Common myeloid progenitor, CD34-positive (primary cell): ENCODE measurements at regions not wholly inside any gene's neighbourhood (a gene's known extent, or its start where the extent isn't known, plus 50 kb on each side); places are given as distances from the start of the nearest gene placed in this dataset.

Experiments
- CTCF ChIA-PET: fragments of 350-600 bp; sonication (Branson Sonifier 250); formaldehyde crosslinking; loops from one replicate; lab custom pipeline; 2021; ENCODE audit warnings: antibody characterized with exemption; lab: Charles Lee
- POLR2A ChIA-PET: fragments of 350-600 bp; sonication (Branson Sonifier 250); formaldehyde crosslinking; loops from one replicate; lab custom pipeline; 2021; ENCODE audit warnings: antibody characterized with exemption; lab: Charles Lee
- DNase-seq, 3 donors: peaks; one replicate each; pipeline versions ENCODE4 v3.0.0 to v3.0.0-alpha.2; 2013
- H3K27ac ChIP-seq, 2 experiments: 1 replicate in 1 of 2; 2 replicates in 1 of 2; pipeline ENCODE4 v1.7.0; 2013; ENCODE audit warnings: inconsistent platforms in 2 of 2, low read length in 2 of 2, mild to moderate bottlenecking in 2 of 2, low read depth in 1 of 2, moderate library complexity in 1 of 2; ENCODE audit not compliant: severe bottlenecking in 2 of 2, insufficient read depth in 1 of 2, poor library complexity in 1 of 2
- H3K27me3 ChIP-seq, 5 experiments: replicated peaks in 2 of 5; 1 replicate in 3 of 5; 2 replicates in 2 of 5; pipeline versions ENCODE4 v1.6.1 to v1.7.0; 2013; ENCODE audit warnings: low read length in 4 of 5, mild to moderate bottlenecking in 2 of 5, moderate library complexity in 2 of 5, inconsistent platforms in 1 of 5; ENCODE audit not compliant: insufficient read depth in 5 of 5, control insufficient read depth in 4 of 5
- H3K36me3 ChIP-seq, 4 experiments: 1 replicate in 2 of 4; 2 replicates in 2 of 4; pipeline versions ENCODE4 v1.6.1 to v1.7.0; 2013; ENCODE audit warnings: low read length in 3 of 4, control low read depth in 1 of 4, mild to moderate bottlenecking in 1 of 4; ENCODE audit not compliant: control insufficient read depth in 4 of 4, insufficient read depth in 4 of 4
- H3K4me1 ChIP-seq, 4 experiments: 1 replicate in 3 of 4; 2 replicates in 1 of 4; pipeline versions ENCODE4 v1.6.1 to v1.7.1; 2013; ENCODE audit warnings: low read length in 3 of 4, mild to moderate bottlenecking in 3 of 4, control low read depth in 1 of 4, inconsistent platforms in 1 of 4, moderate library complexity in 1 of 4; ENCODE audit not compliant: control insufficient read depth in 4 of 4, insufficient read depth in 4 of 4; ENCODE audit errors: control extremely low read depth in 1 of 4
- H3K4me3 ChIP-seq, 7 experiments: 1 replicate in 4 of 7; 2 replicates in 3 of 7; pipeline versions ENCODE4 v1.5.1 to v1.7.0; 2013; ENCODE audit warnings: mild to moderate bottlenecking in 7 of 7, low read length in 6 of 7, moderate library complexity in 6 of 7, inconsistent platforms in 2 of 7, low read depth in 2 of 7, control low read depth in 1 of 7; ENCODE audit not compliant: insufficient read depth in 4 of 7, control insufficient read depth in 1 of 7; ENCODE audit errors: extremely low read depth in 1 of 7
- H3K9me3 ChIP-seq, 5 experiments: 1 replicate in 4 of 5; 2 replicates in 1 of 5; pipeline versions ENCODE4 v1.6.1 to v1.7.1; 2013; ENCODE audit warnings: low read length in 4 of 5, mild to moderate bottlenecking in 2 of 5, inconsistent platforms in 1 of 5, low read depth in 1 of 5, moderate library complexity in 1 of 5; ENCODE audit not compliant: control insufficient read depth in 4 of 5, insufficient read depth in 2 of 5; ENCODE audit errors: control extremely low read depth in 1 of 5

- Histone ChIP-seq H3K4me3 (no peak overlapping the region), H3K27ac (no peak overlapping the region), H3K27me3 (peaks cover 0 to 9% (median 0%) of the 10 kb centered on the region in 5 experiments), H3K36me3 (no peaks in the 10 kb centered on the region), H3K9me3 (no peaks in the 10 kb centered on the region), H3K4me1 (no peaks in the 10 kb centered on the region)
- POLR2A ChIA-PET = no interaction called here
- CTCF ChIA-PET = interaction anchor here (1.1 kb wide), 1 partner anchor 11 kb away, joined by 3 read pairs; no protein-coding TSS in a partner anchor
- no peak for DNase-seq
These were observed 50.2 kb upstream of the GALNT10 start for GRCh38 chr5:154140381-154140780.
